Spinal cord (tissue), 9 donors: ENCODE measurements at regions not wholly inside any gene's neighbourhood (a gene's known extent, or its start where the extent isn't known, plus 50 kb on each side); places are given as distances from the start of the nearest gene placed in this dataset.

Source experiments
- DNase-seq, 6 donors: peaks; one replicate each; pipeline versions ENCODE4 v3.0.0 to v3.0.0-alpha.2; 2013 to 2015; ENCODE audit warnings: low spot score in 6 of 6, low read depth in 4 of 6
- H3K27ac ChIP-seq: one replicate; pipeline ENCODE4 v1.5.1; 2013; ENCODE audit warnings: low read depth, low read length, control low read depth
- H3K27me3 ChIP-seq: one replicate; pipeline ENCODE4 v1.6.1; 2013; ENCODE audit warnings: low read length; ENCODE audit not compliant: control insufficient read depth, insufficient read depth
- H3K36me3 ChIP-seq: one replicate; pipeline ENCODE4 v1.6.1; 2013; ENCODE audit warnings: low read length; ENCODE audit not compliant: control insufficient read depth, insufficient read depth
- H3K4me1 ChIP-seq: one replicate; pipeline ENCODE4 v1.6.1; 2013; ENCODE audit warnings: low read length; ENCODE audit not compliant: control insufficient read depth, insufficient read depth
- H3K4me3 ChIP-seq: one replicate; pipeline ENCODE4 v1.5.1; 2013; ENCODE audit warnings: low read depth, low read length, control low read depth
- H3K9me3 ChIP-seq: one replicate; pipeline ENCODE4 v1.6.1; 2013; ENCODE audit warnings: low read length; ENCODE audit not compliant: control insufficient read depth, insufficient read depth
- WGBS: methylation state at CpG from one replicate; pipeline ENCODE4 v1.1.5; 2013; ENCODE audit warnings: missing lambda C conversion rate; ENCODE audit not compliant: insufficient coverage; 5-methylcytosine and 5-hydroxymethylcytosine counted together
- donor health status: healthy.

GRCh38 chr5:2254406-2254805 is 371.7 kb upstream of the IRX4 start:
- Histone ChIP-seq H3K9me3 (no peaks in the 10 kb centered on the region), H3K27ac (no peak overlapping the region), H3K4me1 (no peaks in the 10 kb centered on the region), H3K4me3 (no peak overlapping the region), H3K36me3 (no peaks in the 10 kb centered on the region), H3K27me3 (no peaks in the 10 kb centered on the region)
- WGBS: no CpG with 5 or more reads among the region's 3 CpGs
- DNase-seq: peak in 2 of 6 donors; percentile 25 to 63

- DNase-seq: peak in 2 of 6 donors; percentile 10 to 67
- H3K4me1 ChIP-seq: no peaks in the 10 kb centered on the region
Observed at GRCh38 chr5:2253040-2253975, 370.6 kb upstream of the IRX4 start.

GRCh38 chr5:2251751-2252150 is 369.0 kb upstream of the IRX4 start:
- 80% methylated on average over 10 of the region's 10 CpGs for WGBS
- H3K27me3 ChIP-seq: no peaks in the 10 kb centered on the region
- no peak overlapping the region for H3K27ac ChIP-seq
- no peak for DNase-seq
- H3K4me1 ChIP-seq: no peaks in the 10 kb centered on the region
- H3K36me3 ChIP-seq: no peaks in the 10 kb centered on the region
- H3K4me3 ChIP-seq: no peak overlapping the region
- H3K9me3 ChIP-seq: peaks cover 3% of the 10 kb centered on the region

More at GRCh38 chr5:2253040-2253975, 370.6 kb upstream of the IRX4 start:
- Histone ChIP-seq H3K27me3 (no peaks in the 10 kb centered on the region), H3K27ac (no peak overlapping the region), H3K4me3 (no peak overlapping the region), H3K9me3 (no peaks in the 10 kb centered on the region), H3K36me3 (no peaks in the 10 kb centered on the region)
- 88% methylated on average over 1 of the region's 19 CpGs for WGBS

DNA sequence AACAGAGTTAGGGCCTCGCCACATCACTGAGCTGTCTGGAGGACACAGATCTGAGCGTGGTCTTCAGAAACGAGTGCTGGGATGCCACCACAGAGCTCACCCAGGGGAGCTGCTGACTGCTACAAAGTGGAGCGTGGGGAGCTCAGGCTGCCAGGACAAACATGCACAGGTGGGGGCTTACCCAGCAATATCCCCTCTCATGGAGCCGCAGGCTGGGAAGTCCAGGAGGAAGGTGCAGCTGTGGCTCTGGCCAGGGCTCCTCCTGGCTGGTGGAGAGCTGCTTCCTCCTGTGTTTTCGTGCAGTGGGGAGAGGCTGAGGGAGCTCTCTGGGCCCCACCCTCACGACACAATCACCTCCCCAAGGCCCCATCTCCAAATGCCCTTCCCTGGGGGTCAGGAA is 368.6 kb upstream of the IRX4 start:
- Histone ChIP-seq H3K36me3 (no peaks in the 10 kb centered on the region), H3K4me3 (no peak overlapping the region), H3K4me1 (no peaks in the 10 kb centered on the region), H3K9me3 (peaks cover 3% of the 10 kb centered on the region), H3K27ac (no peak overlapping the region), H3K27me3 (no peaks in the 10 kb centered on the region)
- DNase-seq: no peak
- WGBS: 72% methylated on average over 4 of the region's 7 CpGs

DNA sequence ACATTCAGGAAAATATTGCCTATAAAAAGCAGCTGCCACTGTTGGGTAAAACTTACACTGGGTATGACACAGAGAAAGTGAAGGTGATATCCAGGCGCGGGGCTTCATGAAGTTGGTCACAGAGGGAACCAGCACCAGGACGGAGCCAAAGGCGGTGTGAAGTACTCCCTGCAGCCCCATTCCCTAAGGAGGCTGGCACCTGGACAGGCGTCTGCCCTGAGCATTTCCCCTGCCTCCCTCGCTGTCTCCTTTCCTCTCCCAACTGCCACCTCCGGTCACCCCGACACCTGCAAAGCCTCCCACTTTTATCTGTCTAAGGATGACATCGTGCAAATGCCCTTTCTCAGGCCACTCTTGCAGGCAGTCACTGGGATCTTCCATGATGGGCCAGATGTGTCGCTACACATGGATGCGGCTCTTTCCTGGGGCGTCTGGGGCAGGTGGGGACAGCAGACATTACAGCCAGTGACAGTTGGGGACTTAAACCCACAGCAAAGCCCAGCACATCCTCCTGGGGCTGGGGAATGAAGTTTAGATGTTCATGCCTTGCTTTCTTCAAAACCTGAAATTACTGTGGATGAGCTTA is 367.7 kb upstream of the IRX4 start:
- Histone ChIP-seq H3K9me3 (peaks cover 3% of the 10 kb centered on the region), H3K36me3 (no peaks in the 10 kb centered on the region), H3K4me3 (no peak overlapping the region), H3K27ac (no peak overlapping the region), H3K27me3 (no peaks in the 10 kb centered on the region), H3K4me1 (no peaks in the 10 kb centered on the region)
- WGBS: 94% methylated on average over 12 of the region's 12 CpGs
- no peak for DNase-seq

- Histone ChIP-seq H3K27ac (no peak overlapping the region), H3K4me1 (no peaks in the 10 kb centered on the region), H3K4me3 (no peak overlapping the region), H3K27me3 (no peaks in the 10 kb centered on the region), H3K36me3 (no peaks in the 10 kb centered on the region), H3K9me3 (peaks cover 3% of the 10 kb centered on the region)
- no peak for DNase-seq
- WGBS: 83% methylated on average over 10 of the region's 10 CpGs
Observed at GRCh38 chr5:2249442-2249841, 366.7 kb upstream of the IRX4 start.

DNA sequence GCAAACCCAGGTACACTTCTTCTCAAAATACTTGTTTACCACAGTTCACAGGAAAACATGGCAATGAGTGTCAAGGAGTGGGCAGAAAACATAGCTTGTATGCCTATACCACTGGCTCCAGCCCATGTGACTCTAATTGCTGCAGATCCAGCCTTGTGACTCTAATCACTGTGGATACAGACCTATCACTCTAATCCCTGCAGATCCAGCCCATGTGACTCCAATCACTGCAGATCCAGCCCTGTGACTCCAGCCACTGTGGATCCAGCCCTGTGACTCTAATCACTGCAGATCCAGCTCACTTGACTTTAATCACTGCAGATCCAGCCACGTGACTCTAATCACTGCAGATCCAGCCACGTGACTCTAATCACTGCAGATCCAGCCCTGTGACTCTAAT is 366.3 kb upstream of the IRX4 start:
- Histone ChIP-seq H3K9me3 (peaks cover 3% of the 10 kb centered on the region), H3K36me3 (no peaks in the 10 kb centered on the region), H3K27me3 (no peaks in the 10 kb centered on the region), H3K27ac (no peak overlapping the region), H3K4me1 (no peaks in the 10 kb centered on the region), H3K4me3 (no peak overlapping the region)
- 76% methylated on average over 2 of the region's 2 CpGs for WGBS
- DNase-seq: no peak

DNA sequence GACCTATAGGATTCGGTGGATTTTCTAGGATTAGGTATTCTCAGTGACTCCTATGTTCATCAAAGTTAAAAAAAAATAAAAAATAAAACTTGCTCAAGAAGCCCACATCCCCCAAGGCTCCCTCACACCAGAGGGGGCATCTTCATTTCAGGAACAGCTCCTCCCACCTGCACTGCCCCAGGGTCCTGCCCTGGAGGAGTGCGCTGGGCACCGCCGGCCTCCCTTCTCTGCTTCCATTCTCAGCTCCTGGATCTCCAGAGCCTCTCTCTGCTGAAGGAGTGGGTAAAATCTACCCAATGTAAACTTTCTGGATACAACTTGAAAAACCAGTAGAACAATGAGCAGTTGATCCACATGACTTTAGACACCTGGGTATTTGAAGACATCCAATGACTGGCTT is 359.8 kb upstream of the IRX4 start:
- no peaks in the 10 kb centered on the region for H3K36me3 ChIP-seq
- H3K27me3 ChIP-seq: no peaks in the 10 kb centered on the region
- no peak overlapping the region for H3K4me3 ChIP-seq
- DNase-seq: no peak
- H3K4me1 ChIP-seq: no peaks in the 10 kb centered on the region
- peaks cover under 1% of the 10 kb centered on the region for H3K9me3 ChIP-seq
- WGBS: 100% methylated on average over 1 of the region's 4 CpGs
- no peak overlapping the region for H3K27ac ChIP-seq

DNA sequence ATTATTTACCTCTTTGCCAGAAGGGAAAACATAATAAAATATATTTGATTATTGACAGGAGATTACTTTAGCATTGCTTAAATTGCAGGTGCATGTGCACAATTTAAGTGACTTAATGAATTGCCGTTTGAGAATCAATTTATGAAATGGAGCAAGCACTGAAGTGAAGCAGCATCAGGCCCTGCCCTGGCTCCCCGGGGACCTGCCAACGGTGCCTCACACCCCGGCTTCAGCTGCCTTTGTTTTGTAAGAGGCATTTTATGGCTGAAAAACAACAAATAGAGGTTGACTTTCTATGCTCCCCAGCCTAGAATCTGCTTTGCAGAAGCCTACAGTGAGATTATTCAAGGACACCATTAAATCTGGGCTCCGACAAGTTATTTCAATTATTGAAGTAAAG is 359.1 kb upstream of the IRX4 start:
- H3K27me3 ChIP-seq: no peaks in the 10 kb centered on the region
- WGBS: 43% methylated on average over 2 of the region's 5 CpGs
- H3K36me3 ChIP-seq: no peaks in the 10 kb centered on the region
- H3K4me3 ChIP-seq: no peak overlapping the region
- DNase-seq: no peak
- no peaks in the 10 kb centered on the region for H3K4me1 ChIP-seq
- H3K27ac ChIP-seq: no peak overlapping the region
- no peaks in the 10 kb centered on the region for H3K9me3 ChIP-seq
